Endothelial cell of umbilical vein (primary cell): ENCODE measurements at regions not wholly inside any gene's neighbourhood (a gene's known extent, or its start where the extent isn't known, plus 50 kb on each side); places are given as distances from the start of the nearest gene placed in this dataset.

Experiments
- BruUV-seq: library from RNA; stranded (reverse); fragments of 400-500 nt; replicated peaks from 2 replicates; lab custom pipeline; 2021; lab: Mats Ljungman, UMichigan
- CTCF ChIA-PET: fragments of 300-600, 350-600 bp; sonication (Branson Sonifier 250); formaldehyde crosslinking; loops from one replicate; lab custom pipeline; 2021; ENCODE audit warnings: antibody characterized with exemption, inconsistent platforms; lab: Charles Lee
- POLR2A ChIA-PET: fragments of 300-600, 350-600 bp; sonication (Branson Sonifier 250); formaldehyde crosslinking; loops from one replicate; lab custom pipeline; 2021; ENCODE audit warnings: antibody characterized with exemption, inconsistent platforms; lab: Charles Lee
- DNase-seq: peaks from one replicate; pipeline ENCODE4 v3.0.0-alpha.2; 2011; ENCODE audit warnings: low read depth, low spot score
- FAIRE-seq: peaks from 2 replicates; lab custom pipeline; 2011; peaks lifted over from hg19 to GRCh38; lab: Jason Lieb, UNC
- H2AFZ ChIP-seq: 2 replicates; pipeline ENCODE4 v1.6.0; 2012; ENCODE audit warnings: low read depth, low read length, control low read depth, inconsistent platforms
- H3K27ac ChIP-seq: 2 replicates; pipeline ENCODE4 v1.5.1; 2011; ENCODE audit warnings: low read depth, mild to moderate bottlenecking, control low read depth, low read length, moderate library complexity; ENCODE audit not compliant: insufficient read depth
- H3K27me3 ChIP-seq, 2 experiments: 2 replicates each; pipeline versions ENCODE4 v1.6.0 to v1.6.1; 2011; ENCODE audit warnings: low read length in 2 of 2, mixed read lengths in 1 of 2; ENCODE audit not compliant: control insufficient read depth in 2 of 2, insufficient read depth in 2 of 2
- H3K36me3 ChIP-seq, 2 experiments: 2 replicates in 1 of 2; 3 replicates in 1 of 2; pipeline ENCODE4 v1.5.1; 2011; ENCODE audit warnings: low read length in 2 of 2, mild to moderate bottlenecking in 1 of 2, moderate library complexity in 1 of 2; ENCODE audit not compliant: control insufficient read depth in 2 of 2, insufficient read depth in 2 of 2; ENCODE audit errors: extremely low read depth in 1 of 2
- H3K4me1 ChIP-seq: 3 replicates; pipeline ENCODE4 v1.5.1; 2011; ENCODE audit warnings: mild to moderate bottlenecking, low read length; ENCODE audit not compliant: control insufficient read depth, insufficient read depth; ENCODE audit errors: extremely low read depth
- H3K4me2 ChIP-seq: 2 replicates; pipeline ENCODE4 v1.6.1; 2011; ENCODE audit warnings: low read length, control low read depth, mixed read lengths; ENCODE audit not compliant: insufficient read depth
- H3K4me3 ChIP-seq, 3 experiments: fragments of 200-600 bp in 1 of 3; sonication (generic), shearing (Covaris generic) in 1 of 3; replicated peaks in 1 of 3; 2 replicates each; pipeline ENCODE4 v1.5.1; 2011 to 2016; ENCODE audit warnings: control low read depth in 3 of 3, low read length in 3 of 3, mild to moderate bottlenecking in 2 of 3, inconsistent platforms in 1 of 3, low read depth in 1 of 3, moderate library complexity in 1 of 3; ENCODE audit not compliant: insufficient read depth in 1 of 3
- H3K79me2 ChIP-seq: 2 replicates; pipeline ENCODE4 v1.6.0; 2012; ENCODE audit warnings: low read length, inconsistent platforms; ENCODE audit not compliant: control insufficient read depth, insufficient read depth
- H3K9ac ChIP-seq: replicated peaks from 2 replicates; pipeline ENCODE3; 2011; ENCODE audit warnings: low read length, control low read depth; ENCODE audit not compliant: insufficient read depth; ENCODE audit errors: extremely low read depth
- H3K9me1 ChIP-seq: replicated peaks from 3 replicates; pipeline ENCODE4 v1.6.0; 2011; ENCODE audit warnings: mild to moderate bottlenecking, low read length; ENCODE audit not compliant: control insufficient read depth, insufficient read depth; ENCODE audit errors: extremely low read depth
- H3K9me3 ChIP-seq: replicated peaks from 2 replicates; pipeline ENCODE4 v1.5.1; 2012; ENCODE audit warnings: low read length, inconsistent platforms; ENCODE audit not compliant: control insufficient read depth, insufficient read depth
- H4K20me1 ChIP-seq: replicated peaks from 2 replicates; pipeline ENCODE3; 2011; ENCODE audit warnings: mild to moderate bottlenecking, low read length; ENCODE audit not compliant: control insufficient read depth, insufficient read depth; ENCODE audit errors: extremely low read depth
- CTCF ChIP-seq, 2 donors: IDR thresholded peaks; 1 replicate in 1 of 2; 2 replicates in 1 of 2; pipeline ENCODE4 v1.5.1; 2011; ENCODE audit warnings: low read length in 2 of 2, mild to moderate bottlenecking in 2 of 2, moderate library complexity in 2 of 2, control low read depth in 1 of 2, inconsistent platforms in 1 of 2, low read depth in 1 of 2; ENCODE audit not compliant: insufficient read depth in 1 of 2; ENCODE audit errors: extremely low read depth in 1 of 2
- EZH2 ChIP-seq: IDR thresholded peaks from 2 replicates; pipeline ENCODE4 v1.6.1; 2012; ENCODE audit warnings: borderline replicate concordance, low read depth, mild to moderate bottlenecking, moderate library complexity, low read length, inconsistent platforms; ENCODE audit not compliant: severe bottlenecking
- FOS ChIP-seq: IDR thresholded peaks from 2 replicates; pipeline ENCODE4 v1.6.1; 2011; ENCODE audit warnings: mild to moderate bottlenecking, low read length, moderate library complexity, borderline replicate concordance; ENCODE audit not compliant: insufficient read depth
- GATA2 ChIP-seq: IDR thresholded peaks from 2 replicates; pipeline ENCODE4 v1.7.0; 2011; ENCODE audit warnings: low read depth, mild to moderate bottlenecking, moderate library complexity, mixed read lengths, low read length; ENCODE audit not compliant: insufficient read length, insufficient read depth
- JUN ChIP-seq: IDR thresholded peaks from 2 replicates; pipeline ENCODE4 v1.6.1; 2011; ENCODE audit warnings: borderline replicate concordance, low read depth; ENCODE audit not compliant: insufficient read length, insufficient read depth
- MAX ChIP-seq: IDR thresholded peaks from 2 replicates; pipeline ENCODE4 v1.6.1; 2011; ENCODE audit not compliant: insufficient read depth, insufficient read length
- MYC ChIP-seq: IDR thresholded peaks from one replicate; pipeline ENCODE4 v1.6.1; 2011; ENCODE audit warnings: mild to moderate bottlenecking, low read depth, low read length
- POLR2A ChIP-seq: IDR thresholded peaks from 2 replicates; pipeline ENCODE4 v1.6.1; 2012; ENCODE audit warnings: low read depth, mild to moderate bottlenecking, control low read depth, low read length
- POLR2AphosphoS5 ChIP-seq: IDR thresholded peaks from 2 replicates; pipeline ENCODE4 v1.6.1; 2012; ENCODE audit warnings: low read depth, mild to moderate bottlenecking, control low read depth, low read length, moderate library complexity; ENCODE audit not compliant: insufficient read depth
- dilution Hi-C: fragments of 300-500 bp; cut with MboI; formaldehyde crosslinking; loops from one replicate; pipeline ENCODE4 v1.15.0; 2019; ENCODE audit warnings: low sequenced_read_pairs; ENCODE audit not compliant: extremely low pct_ligation_motif_present
- intact Hi-C: fragments of 100-400 bp; cut with micrococcal nuclease; formaldehyde crosslinking; loops from one replicate; pipeline ENCODE4 v1.10.0; 2022

- Histone ChIP-seq H3K9ac (peak overlapping the region; percentile 39), H3K4me2 (peak overlapping the region; percentile 26), H2AFZ (no peak overlapping the region), H3K27ac (peak overlapping the region; percentile 70), H3K9me3 (no peaks in the 10 kb centered on the region), H3K9me1 (no peaks in the 10 kb centered on the region), H3K4me3 (no peak overlapping the region), H3K27me3 (no peaks in the 10 kb centered on the region), H3K36me3 (no peaks in the 10 kb centered on the region), H4K20me1 (no peaks in the 10 kb centered on the region), H3K4me1 (peaks cover 67% of the 10 kb centered on the region), H3K79me2 (no peaks in the 10 kb centered on the region)
- dilution Hi-C loops, result no loop called here
- POLR2A ChIA-PET, result interaction anchor here (1.1 to 1.5 kb wide), 2 partner anchors 55 to 353 kb away, joined by 3 read pairs; no protein-coding TSS in a partner anchor
- BruUV-seq, result no TSS peak
- intact Hi-C loops, result loop anchor here (10.0 kb wide), 1 partner anchor 413 kb away; no protein-coding TSS in a partner anchor
- CTCF ChIA-PET, result interaction anchor here (0.6 to 5.4 kb wide), 12 partner anchors 19 to 588 kb away, joined by 3 to 138 read pairs (median 4); no protein-coding TSS in a partner anchor
- peak; percentile 56 for TF ChIP-seq JUN
- TF ChIP-seq MYC, result no peak
- peak; percentile 74 for TF ChIP-seq FOS
- no peak for TF ChIP-seq POLR2AphosphoS5
- TF ChIP-seq CTCF (IDR thresholded peaks at IDR 0.05; ENCODE audit: extremely low read depth in 1 of 2, insufficient read depth in 1 of 2, low read depth in 1 of 2, low read length in 2 of 2), result no peak
- no peak for TF ChIP-seq POLR2A
- TF ChIP-seq MAX, result no peak
- no peak for TF ChIP-seq GATA2
- no peak for TF ChIP-seq EZH2
- DNase-seq (peak; percentile 58), FAIRE-seq (no peak)
Observed at GRCh38 chr1:199687321-199687720, 340.2 kb upstream of the NR5A2 start.
